ENCODE measurements at regions not wholly inside any gene's neighbourhood (a gene's known extent, or its start where the extent isn't known, plus 50 kb on each side); places are given as distances from the start of the nearest gene placed in this dataset.

DNA sequence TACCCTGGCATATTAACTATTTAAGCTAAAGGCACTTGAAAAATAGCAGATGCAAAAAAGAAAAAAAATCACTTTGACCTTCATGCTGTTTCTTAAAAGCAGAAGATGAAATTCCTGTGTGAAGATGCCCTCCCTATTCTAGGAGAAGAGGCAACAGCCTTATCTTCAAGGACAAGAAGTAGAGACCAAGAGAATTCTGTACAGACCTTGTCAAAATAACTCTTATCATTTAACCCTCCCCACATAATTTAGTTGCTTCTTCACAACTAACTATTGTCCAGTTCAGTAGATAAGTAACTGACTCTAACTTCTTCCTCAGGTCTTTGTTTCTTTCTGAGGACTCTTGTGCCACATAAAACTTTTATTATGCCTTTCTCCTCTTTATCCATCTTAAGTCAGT, 72.0 kb upstream of the MARCHF10 start:
- DNase-seq, result no peak

DNA sequence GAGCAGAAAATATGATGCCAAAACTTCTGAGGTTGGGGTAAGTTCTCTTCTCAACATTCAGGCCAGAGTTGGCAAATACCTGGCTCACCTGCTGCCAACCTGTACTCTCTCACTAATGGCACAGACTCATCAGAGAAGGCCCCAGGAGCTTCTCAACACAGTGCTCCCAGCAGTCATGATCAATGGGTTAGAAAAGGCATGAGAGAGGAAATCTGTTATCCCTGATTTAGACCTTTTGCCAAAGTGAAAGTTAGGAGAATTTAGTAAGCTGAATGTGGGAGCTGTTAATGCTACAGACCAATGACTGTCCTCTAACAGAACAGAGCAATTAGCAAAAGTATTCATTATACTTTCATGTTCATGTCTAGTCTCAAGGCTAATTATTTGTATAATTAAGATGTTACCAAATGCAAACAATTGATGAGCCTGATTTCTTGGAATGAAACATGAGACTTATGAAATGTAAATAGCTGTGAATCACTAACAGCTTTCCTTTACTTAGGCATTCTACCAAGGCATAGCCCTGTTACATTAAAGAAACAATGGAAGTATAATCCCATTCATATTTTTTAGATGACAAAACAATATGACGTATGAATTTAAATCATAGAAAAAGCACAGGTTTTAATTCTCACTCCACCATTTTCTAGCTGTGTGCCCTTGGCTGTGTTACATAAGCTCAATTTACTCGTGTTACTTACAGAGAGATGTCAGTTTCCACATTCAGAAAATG, 68.7 kb upstream of the MARCHF10 start:
- DNase-seq, result no peak

DNA sequence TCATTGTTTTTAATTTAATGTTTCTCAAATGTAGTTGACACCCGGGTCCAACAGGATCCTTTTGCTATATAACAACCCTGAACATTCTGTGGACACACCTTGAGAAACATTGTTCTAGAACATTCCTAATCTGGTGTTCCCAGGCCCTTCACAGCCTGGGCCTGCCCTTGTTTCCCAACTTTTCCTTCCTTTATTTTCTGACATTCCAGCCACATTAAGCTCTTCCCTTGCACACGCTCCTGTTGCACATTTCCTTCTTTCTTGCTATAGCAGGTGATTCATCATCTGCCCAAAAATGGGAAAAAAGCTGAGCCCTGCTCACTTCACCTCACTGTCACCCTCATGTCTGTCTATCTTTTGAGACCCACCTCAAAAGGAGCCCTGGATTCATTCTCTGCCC, 67.9 kb upstream of the MARCHF10 start:
- no peak for DNase-seq

DNA sequence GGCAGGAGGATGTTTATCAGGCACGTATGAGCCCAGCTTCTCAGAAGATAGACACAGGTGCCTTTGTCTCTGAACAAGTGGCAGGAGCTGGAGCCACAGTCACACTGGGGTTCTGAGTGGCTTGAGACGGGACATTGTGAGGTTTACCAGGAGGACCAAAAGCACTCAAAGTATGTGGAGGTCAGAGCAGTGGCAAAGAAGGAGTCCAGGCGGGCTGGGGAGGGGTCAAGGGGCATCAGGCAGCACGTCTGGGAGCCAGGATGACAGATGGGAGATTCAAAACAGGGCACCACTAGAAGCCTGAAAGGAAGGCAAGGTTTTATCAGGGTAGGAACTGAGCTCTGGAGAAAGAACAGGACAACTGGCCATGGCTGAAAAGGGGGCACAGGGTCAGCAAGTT, 67.2 kb upstream of the MARCHF10 start:
- no peak for DNase-seq

DNA sequence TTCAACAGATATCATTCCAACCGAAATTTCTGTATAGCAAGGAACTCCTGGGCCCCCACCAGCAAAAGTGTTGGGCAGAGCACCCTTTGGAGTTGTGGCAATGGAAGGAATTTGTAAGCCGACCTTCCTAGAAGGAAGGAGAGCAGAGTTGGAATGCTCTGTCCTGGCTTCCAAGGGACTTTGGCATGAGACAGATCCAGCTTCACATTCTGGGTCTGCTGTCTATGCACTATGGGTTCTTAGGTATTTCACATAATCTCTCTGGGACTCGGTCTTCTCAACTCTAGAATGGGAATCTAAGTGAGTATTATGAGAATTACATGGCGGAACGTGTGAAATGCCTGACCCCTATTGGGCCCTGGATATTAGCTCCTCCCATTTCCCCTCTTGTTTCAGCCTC, 63.2 kb upstream of the MARCHF10 start:
- no peak for DNase-seq

DNA sequence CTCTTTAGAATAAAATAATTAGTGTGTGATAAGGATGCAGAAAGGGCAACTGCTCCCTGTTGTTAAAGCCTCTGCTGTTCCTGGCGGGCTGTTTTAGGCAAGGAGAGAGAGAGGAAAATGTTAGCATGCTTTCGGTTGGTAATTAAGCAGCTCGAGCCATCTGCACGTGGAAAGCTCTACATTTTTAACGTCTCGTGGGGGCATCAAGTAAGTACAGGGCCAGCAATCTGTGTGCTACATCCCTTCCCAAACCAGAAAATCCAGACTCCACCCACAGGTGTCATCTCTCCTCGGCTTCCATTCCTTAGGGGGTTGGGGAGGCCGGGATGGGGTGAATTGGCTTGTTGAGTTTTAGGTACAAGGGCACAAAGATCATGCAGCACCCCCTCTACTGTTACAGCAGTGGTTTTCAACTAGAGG, 62.4 kb upstream of the MARCHF10 start:
- no peak for DNase-seq

DNA sequence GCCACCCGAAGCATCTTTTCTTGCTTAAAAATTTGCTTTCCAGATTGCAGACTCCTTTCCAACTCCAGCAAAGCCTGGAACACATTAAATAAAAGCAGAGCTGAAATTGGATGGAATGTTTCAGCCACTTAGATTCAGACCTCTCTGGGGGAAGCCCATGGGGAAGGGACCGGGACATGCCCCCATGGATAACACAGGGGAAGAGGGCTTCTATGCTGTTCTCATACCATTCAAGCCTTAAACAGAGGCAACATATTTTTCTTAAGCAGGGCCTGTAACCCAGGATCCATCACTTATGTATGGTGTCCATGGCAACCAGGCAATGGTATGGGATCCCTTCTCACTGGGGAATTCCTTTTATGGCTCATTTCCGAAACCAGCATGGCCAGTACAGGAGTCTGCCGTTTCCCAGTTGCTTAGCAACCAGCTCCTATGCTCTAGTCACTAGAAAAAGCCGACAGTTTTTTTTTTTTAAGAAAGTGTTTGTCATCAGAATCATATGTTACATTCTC, 62.0 kb upstream of the MARCHF10 start:
- no peak for DNase-seq

DNA sequence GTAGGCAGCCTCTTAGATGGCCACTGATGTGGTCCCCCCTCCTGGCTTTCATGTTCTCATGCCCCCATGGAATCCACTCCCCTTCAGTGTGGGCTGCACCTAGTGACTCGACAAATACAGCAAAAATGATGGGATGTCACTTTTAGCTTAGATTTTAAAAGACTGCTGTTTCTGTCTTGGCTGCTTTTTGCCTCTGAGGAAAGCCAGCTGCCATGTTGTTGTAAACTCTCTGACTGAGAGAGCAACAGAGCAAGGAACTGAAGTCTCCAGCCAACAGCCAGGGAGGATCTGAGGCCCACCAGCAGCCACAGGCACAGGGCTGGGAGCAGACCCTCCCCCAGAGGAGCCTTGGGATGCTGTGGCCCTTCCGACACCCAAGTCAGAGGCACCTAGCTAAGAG, 60.6 kb upstream of the MARCHF10 start:
- no peak for DNase-seq

DNA sequence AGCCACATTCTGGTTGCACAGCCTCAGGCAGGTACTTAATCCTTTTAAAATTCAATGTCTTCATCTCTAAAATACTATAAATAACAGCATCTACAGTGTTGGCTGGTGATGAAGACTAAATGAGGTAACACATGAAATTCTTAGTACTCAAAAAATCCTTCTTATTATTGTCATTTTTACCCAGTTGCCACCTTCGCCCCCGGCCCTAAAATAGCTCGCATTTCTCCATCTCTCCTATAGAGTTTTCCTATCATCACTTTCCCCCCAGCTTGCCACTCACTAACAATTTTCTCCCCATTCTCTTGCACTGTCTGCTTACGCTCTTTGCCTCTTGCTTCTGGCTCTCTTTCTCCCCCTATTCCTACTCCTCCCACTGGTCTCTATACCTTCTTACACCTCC, 59.9 kb upstream of the MARCHF10 start:
- no peak for DNase-seq

DNA sequence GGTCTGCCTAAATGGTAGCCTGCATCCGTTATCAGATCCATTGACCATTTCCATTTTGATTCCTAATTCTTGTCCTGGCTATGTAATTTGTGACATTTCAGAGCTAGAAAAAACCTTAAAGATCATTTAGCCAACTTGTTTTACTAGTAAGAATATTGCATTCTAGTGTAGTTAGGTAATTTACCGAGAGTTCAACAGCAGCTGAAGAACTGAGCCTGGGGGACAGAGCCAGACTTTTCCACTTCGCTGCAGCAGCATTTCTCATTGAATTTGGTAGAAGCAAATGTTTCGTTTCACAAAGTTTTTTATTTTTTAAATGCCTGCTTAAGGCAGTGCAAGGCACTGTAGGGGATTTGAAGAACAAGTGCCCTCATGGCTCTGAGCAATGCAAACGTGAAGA, 59.2 kb upstream of the MARCHF10 start:
- DNase-seq, result no peak

DNA sequence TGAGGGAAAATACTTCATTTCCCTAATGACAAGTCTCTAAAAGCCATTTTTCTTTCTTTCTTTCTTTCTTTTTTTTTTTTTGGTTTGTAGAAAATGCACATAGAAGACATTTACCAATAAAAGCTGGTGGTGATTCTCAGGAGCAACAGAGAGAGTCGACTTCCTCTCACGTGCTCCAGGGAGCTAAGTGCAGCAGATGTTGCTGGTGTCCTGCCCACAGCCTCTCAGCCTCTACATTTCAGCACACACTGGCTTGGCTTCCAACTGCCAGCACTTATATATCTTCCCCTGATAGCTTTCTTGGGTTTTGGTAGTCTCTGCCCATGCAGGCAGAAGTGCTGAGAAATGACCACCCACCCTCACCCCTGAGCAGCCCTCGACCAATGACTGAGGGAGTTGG, 58.4 kb upstream of the MARCHF10 start:
- DNase-seq, result no peak

DNA sequence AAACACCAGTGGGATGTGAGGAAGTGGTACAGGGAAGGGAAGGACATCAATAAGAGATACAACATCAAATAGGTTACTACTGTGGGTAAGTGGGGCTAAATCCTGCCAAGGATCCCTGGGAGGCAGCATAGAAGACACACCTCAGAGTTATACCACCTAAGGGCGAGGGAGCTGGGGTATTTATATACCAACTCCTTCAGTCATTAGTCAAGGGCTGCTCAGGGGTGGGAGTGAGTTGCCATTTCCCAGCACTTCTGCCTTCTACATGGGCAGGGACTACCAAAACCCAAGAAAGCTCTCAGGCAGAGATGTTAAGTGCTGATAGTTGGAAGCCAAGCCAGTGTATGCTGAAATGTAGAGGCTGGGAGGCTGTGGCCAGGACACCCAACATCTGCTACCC, 57.5 kb upstream of the MARCHF10 start:
- DNase-seq, result peak in 1 of 6 experiments; percentile 10

DNA sequence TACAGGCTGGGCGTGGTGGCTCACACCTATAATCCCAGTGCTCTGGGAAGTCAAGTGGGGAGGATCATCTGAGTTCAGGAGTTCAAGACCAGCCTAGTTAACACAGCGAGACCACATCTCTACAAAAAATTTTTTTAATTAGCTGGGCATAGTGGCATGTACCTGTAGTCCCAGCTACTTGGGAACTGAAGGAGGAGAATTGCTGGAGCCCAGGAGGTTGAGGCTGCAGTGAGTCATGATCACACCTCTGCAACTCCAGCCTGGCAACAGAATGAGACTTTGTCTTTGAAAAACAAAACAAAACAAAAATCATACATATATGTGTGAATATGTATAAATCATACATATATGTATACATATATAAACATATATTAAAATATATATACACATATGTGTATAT, 54.1 kb upstream of the MARCHF10 start:
- no peak for DNase-seq

DNA sequence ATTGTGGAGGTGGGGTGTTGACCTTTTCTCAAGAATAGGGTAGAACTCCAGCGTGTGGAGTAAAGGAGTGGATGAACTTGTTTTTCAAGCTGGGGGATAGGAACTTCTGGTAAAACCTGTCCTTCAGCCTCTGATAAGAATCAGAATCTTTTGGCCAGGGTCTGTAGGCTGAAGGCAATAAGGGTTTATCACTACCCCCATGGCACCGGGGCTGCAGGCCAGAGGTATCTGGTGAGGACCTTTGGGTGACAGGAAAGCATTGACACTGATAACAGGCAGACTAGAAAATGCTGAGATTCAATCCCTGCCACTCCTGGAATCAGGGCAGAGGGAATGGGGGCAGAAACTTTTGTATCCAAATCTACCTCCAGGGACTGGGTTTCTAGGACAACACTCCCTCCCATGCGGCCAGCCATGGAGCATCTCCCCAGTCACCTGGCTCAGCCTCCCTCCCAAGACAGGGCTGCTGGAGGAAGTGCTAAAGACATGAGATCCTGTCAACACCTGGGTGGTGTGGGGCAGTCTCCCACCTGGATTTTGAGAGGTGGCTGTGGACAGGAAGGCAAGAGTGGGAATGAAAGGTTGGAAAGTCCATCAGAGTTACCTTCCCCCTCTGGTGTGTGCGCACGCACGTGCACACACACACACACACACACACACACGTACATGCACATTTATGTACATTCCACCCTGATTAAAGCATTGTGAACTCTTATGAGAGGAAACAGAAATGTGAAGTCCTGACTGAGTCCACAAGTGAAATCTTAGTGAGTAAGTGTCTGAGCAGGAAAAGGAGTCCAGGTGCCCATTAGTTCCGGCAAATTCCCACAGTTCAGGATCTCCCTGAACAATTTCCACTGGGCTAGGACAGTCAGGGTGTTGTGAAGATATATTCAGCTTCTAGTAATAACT, 53.1 kb upstream of the MARCHF10 start:
- no peak for DNase-seq

DNA sequence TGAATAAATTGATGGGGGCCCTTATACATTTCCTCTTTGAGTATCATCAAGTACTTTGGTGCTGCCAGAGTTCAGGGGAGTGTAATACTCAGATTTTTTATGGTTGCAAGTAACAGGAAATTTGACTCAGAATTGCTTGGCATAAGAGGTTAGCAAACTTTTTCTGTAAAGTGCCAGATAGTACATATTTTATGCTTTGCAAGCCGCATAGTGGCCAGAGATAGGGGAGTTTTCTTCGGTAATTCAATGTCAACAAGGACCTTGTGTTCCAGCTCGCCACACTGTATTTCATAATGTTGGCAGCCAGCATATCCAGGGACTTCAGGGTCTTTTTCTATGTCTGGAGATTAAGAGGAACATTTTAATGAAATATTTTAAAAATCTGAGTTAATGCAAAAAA, 51.0 kb upstream of the MARCHF10 start:
- no peak for DNase-seq
